ENCODE measurements at regions not wholly inside any gene's neighbourhood (a gene's known extent, or its start where the extent isn't known, plus 50 kb on each side); places are given as distances from the start of the nearest gene placed in this dataset.
"Not testable (repeated sequence)": the region's sequence is repeated elsewhere in the genome, so short reads cannot be mapped to it uniquely, and the experiment has no call there.

DNA sequence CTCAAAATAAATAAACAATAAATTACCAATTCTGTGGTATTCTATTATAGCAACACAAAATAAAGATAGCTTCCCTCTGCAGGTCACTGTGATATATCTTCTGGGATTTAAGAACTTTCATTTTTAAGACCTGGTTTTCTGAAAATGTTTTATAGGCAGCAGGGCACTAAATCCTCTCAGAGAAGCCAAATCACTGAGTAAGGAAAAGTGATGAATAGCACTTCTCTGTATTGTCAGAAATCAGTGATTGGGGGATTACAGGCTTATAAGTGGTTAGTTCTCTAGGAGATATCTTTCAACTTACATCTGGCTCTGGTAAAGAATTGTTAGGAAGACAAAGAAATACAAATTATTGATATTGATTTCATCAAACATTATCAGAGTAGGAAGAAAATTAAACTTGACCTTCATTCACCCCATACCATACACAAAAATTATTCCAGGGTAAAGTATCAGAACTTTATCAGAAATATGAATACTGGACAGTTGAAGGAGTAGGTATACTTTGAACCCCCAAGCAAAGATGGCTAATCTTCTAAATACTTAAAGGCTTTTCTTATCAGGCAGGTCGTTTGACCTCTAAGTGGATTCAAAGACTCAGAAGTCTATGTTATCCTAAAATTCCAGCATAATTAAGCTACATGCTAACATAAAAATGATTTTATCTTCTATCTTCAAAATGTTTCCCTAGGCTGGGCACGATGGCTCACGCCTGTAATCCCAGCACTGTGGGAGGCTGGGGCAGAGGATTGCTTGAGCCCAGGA is 81.6 kb upstream of the USP9X start:
- Mint-ChIP-seq H3K4me1 (peaks cover 9% of the 10 kb centered on the region), H3K27ac (no peak overlapping the region), H3K36me3 (no peaks in the 10 kb centered on the region), H3K9me3 (no peaks in the 10 kb centered on the region), H3K4me3 (no peak overlapping the region), H3K27me3 (peaks cover 28% of the 10 kb centered on the region)
- CTCF ChIA-PET, result no interaction called here
- DNase-seq, result no peak

DNA sequence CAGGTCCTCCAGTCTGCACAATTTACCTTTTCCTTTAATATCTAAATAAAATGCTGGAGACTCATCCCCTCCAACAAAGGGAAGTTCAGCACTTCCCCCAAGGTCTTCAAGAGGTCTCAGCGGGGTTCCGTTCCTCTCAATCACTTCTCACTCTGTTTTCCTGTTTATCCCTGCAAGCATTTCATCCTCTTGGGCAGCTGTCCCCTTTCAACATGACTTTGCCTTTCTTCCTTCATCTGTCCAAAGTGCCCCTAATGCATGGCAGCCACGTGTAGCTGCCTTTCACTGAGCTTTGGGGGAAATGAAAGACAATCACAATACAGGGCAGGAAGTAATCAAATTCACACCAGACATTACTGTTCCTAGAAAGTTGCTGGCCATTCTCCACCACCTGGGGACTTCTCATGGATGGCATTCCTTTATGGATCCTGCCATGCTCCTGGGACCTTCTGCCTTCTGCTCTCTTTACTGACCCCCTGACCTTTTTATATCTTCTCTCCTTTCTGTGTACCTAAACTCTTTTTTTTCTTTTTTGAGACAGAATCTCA is 79.7 kb upstream of the USP9X start:
- peaks cover 25% of the 10 kb centered on the region for H3K4me1 Mint-ChIP-seq
- peaks cover 28% of the 10 kb centered on the region for H3K27me3 Mint-ChIP-seq
- H3K4me3 Mint-ChIP-seq, result no peak overlapping the region
- H3K9me3 Mint-ChIP-seq, result no peaks in the 10 kb centered on the region
- H3K27ac Mint-ChIP-seq, result no peak overlapping the region
- no peaks in the 10 kb centered on the region for H3K36me3 Mint-ChIP-seq
- no peak for DNase-seq
- CTCF ChIA-PET, result no interaction called here

- H3K9me3 Mint-ChIP-seq, result no peaks in the 10 kb centered on the region
- peak; percentile 75 for DNase-seq
- CTCF ChIA-PET, result interaction anchor here (0.8 kb wide), 1 partner anchor 12 kb away, joined by 3 read pairs; no protein-coding TSS in a partner anchor
These were observed 75.1 kb upstream of the USP9X start for GRCh38 chrX:41009850-41010846.

GRCh38 chrX:41014776-41015360 is 70.4 kb upstream of the USP9X start:
- DNase-seq, result no peak
- H3K4me1 Mint-ChIP-seq, result peaks cover 12% of the 10 kb centered on the region
- H3K4me3 Mint-ChIP-seq, result no peak overlapping the region
- H3K36me3 Mint-ChIP-seq, result no peaks in the 10 kb centered on the region
- H3K27ac Mint-ChIP-seq, result no peak overlapping the region
- H3K27me3 Mint-ChIP-seq, result peaks cover 3% of the 10 kb centered on the region
- CTCF ChIA-PET, result no interaction called here
- H3K9me3 Mint-ChIP-seq, result no peaks in the 10 kb centered on the region

More at GRCh38 chrX:41009850-41010846, 75.1 kb upstream of the USP9X start:
- Mint-ChIP-seq H3K27ac (peak overlapping the region; percentile 87), H3K4me1 (peaks cover 30% of the 10 kb centered on the region), H3K27me3 (peaks cover 18% of the 10 kb centered on the region), H3K36me3 (no peaks in the 10 kb centered on the region), H3K4me3 (peak overlapping the region; percentile 67)

- not testable (repeated sequence) for H3K27me3 Mint-ChIP-seq, DNase-seq, H3K36me3 Mint-ChIP-seq, H3K4me1 Mint-ChIP-seq, H3K9me3 Mint-ChIP-seq, H3K4me3 Mint-ChIP-seq, H3K27ac Mint-ChIP-seq
- CTCF ChIA-PET, result interaction anchor here (0.7 kb wide), 1 partner anchor 515 kb away, joined by 4 read pairs; no protein-coding TSS in a partner anchor
These were observed 67.5 kb upstream of the USP9X start for GRCh38 chrX:41017785-41018184.

DNA sequence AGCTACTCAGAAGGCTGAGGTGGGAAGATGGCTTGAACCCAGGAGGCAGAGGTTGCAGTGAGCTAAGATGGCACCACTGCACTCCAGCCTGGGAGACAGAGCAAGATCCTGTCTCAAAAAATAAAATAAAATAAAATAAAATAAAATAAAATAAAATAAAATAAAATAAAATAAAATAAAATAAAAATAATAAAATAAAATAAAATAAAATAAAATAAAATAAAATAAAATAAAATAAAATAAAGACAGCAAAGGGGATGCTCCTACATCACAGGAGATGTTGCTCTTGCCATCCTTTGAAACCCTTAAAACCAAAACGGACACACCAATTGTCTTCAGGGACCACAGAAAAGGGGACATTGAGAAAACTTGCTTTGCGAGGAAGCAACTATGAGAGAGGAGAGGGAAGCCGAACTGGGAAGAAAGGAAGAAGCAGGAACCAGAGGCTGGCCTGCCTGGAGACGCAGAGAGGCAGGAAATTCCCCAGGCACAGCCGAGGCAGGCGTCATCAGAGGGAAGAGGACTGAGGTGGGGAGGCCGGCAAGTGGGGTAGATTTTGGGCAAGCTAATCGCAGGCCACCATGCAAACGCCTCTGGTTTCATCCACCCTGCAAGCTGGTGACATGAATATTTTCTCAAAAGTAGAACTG is 66.7 kb upstream of the USP9X start:
- H3K4me1 Mint-ChIP-seq, DNase-seq, H3K36me3 Mint-ChIP-seq, H3K9me3 Mint-ChIP-seq, H3K27me3 Mint-ChIP-seq, H3K27ac Mint-ChIP-seq, H3K4me3 Mint-ChIP-seq: not testable (repeated sequence)
- CTCF ChIA-PET, result interaction anchor here (0.7 kb wide), 1 partner anchor 514 kb away, joined by 4 read pairs; no protein-coding TSS in a partner anchor

GRCh38 chrX:41019041-41019392 is 66.2 kb upstream of the USP9X start:
- no peaks in the 10 kb centered on the region for H3K36me3 Mint-ChIP-seq
- no peaks in the 10 kb centered on the region for H3K9me3 Mint-ChIP-seq
- CTCF ChIA-PET, result no interaction called here
- no peak for DNase-seq
- H3K27ac Mint-ChIP-seq, result no peak overlapping the region
- no peaks in the 10 kb centered on the region for H3K27me3 Mint-ChIP-seq
- no peak overlapping the region for H3K4me3 Mint-ChIP-seq
- no peaks in the 10 kb centered on the region for H3K4me1 Mint-ChIP-seq

DNA sequence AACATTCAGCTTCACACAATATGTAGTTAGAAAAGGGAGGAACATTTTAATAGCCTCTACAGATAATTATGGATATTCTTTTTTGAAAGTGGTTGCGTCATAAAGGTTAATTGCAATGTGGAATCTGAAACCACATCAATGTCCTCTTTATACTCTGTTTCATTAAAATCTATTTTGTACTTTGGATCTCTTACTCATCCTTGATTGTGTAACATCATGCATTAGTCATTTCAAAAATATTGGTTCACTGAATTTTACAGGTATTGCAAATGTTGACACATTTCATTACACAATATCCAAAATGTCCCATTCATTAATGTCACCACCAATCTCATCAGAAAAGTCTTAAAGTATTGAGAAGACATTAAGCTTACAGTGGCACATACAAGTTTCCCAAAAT is 62.7 kb upstream of the USP9X start:
- H3K4me1 Mint-ChIP-seq, result no peaks in the 10 kb centered on the region
- no peaks in the 10 kb centered on the region for H3K36me3 Mint-ChIP-seq
- H3K27ac Mint-ChIP-seq, result no peak overlapping the region
- H3K27me3 Mint-ChIP-seq, result no peaks in the 10 kb centered on the region
- H3K9me3 Mint-ChIP-seq, result no peaks in the 10 kb centered on the region
- DNase-seq, result no peak
- CTCF ChIA-PET, result interaction anchor here (1.3 kb wide), 1 partner anchor 12 kb away, joined by 3 read pairs; no protein-coding TSS in a partner anchor
- H3K4me3 Mint-ChIP-seq, result no peak overlapping the region

DNA sequence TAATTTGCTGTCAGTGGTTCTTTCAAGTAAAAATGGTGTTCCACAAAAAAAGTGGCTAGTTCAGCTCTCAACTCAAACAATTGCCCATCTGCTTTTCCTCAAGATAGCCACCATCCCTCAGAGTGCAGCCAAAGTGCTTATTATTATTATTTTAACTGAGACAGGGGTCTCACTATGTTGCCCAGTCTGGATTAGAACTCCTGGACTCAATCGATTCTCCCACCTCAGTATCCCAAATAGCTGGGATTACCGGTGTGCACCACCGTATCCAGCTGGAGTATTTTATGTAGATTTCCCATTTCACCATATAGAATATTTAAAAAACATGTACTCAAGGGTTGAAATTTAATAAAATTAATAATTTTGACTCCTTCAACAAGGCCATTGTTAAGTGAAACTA is 62.1 kb upstream of the USP9X start:
- H3K4me1 Mint-ChIP-seq, result no peaks in the 10 kb centered on the region
- CTCF ChIA-PET, result interaction anchor here (1.3 kb wide), 1 partner anchor 13 kb away, joined by 3 read pairs; no protein-coding TSS in a partner anchor
- DNase-seq, result no peak
- no peaks in the 10 kb centered on the region for H3K36me3 Mint-ChIP-seq
- H3K9me3 Mint-ChIP-seq, result no peaks in the 10 kb centered on the region
- no peak overlapping the region for H3K4me3 Mint-ChIP-seq
- H3K27ac Mint-ChIP-seq, result no peak overlapping the region
- H3K27me3 Mint-ChIP-seq, result no peaks in the 10 kb centered on the region

DNA sequence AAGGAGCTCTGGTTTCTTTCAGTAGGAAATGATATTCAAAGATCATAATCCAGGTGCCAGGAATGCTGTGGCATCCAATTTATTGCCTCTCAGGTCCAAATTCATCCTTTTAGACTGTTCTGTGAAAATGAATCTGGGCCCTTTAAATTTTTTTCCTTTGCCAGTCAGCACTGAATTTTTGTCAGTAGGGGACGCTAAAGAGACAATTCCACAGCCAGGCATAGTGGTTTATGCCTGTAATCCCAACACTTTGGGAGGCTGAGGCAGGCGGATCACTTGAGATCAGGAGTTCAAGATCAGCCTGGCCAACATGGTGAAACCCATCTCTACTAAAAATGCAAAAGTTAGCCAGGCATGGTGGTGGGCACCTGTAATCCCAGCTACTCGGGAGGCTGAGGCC is 60.9 kb upstream of the USP9X start:
- H3K36me3 Mint-ChIP-seq, CTCF ChIA-PET, H3K4me1 Mint-ChIP-seq, DNase-seq, H3K4me3 Mint-ChIP-seq, H3K9me3 Mint-ChIP-seq, H3K27ac Mint-ChIP-seq, H3K27me3 Mint-ChIP-seq: not testable (repeated sequence)

- no peaks in the 10 kb centered on the region for H3K27me3 Mint-ChIP-seq
- H3K27ac Mint-ChIP-seq, result no peak overlapping the region
- no peaks in the 10 kb centered on the region for H3K36me3 Mint-ChIP-seq
- H3K4me3 Mint-ChIP-seq, result no peak overlapping the region
- CTCF ChIA-PET, result no interaction called here
- DNase-seq, result no peak
- H3K4me1 Mint-ChIP-seq, result no peaks in the 10 kb centered on the region
- H3K9me3 Mint-ChIP-seq, result no peaks in the 10 kb centered on the region
These were observed 60.5 kb upstream of the USP9X start for GRCh38 chrX:41024755-41025154.

- no peaks in the 10 kb centered on the region for H3K9me3 Mint-ChIP-seq
- no peak overlapping the region for H3K4me3 Mint-ChIP-seq
- no peaks in the 10 kb centered on the region for H3K4me1 Mint-ChIP-seq
- H3K36me3 Mint-ChIP-seq, result no peaks in the 10 kb centered on the region
- DNase-seq, result no peak
- no peaks in the 10 kb centered on the region for H3K27me3 Mint-ChIP-seq
- no peak overlapping the region for H3K27ac Mint-ChIP-seq
- CTCF ChIA-PET, result no interaction called here
These were observed 59.1 kb upstream of the USP9X start for GRCh38 chrX:41025926-41026701.

DNA sequence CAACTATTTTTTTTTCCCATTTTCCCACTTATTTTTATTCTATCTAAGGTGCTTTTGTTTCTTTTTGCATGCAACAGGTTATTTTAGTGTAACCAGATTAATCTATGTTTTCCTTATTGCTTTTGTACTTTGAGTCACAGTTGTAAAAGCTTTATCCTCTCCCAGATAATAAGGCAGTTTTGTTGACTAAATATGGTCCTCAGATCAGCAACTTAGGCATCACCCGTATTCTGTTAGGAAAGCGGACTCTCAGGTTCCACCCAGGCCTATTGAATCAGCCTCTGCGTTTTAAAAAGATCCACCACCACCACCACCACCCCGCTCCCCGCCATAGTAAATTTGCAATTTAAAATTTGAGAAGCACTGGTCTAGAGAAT is 58.6 kb upstream of the USP9X start:
- no peak for DNase-seq
- Mint-ChIP-seq H3K4me1 (no peaks in the 10 kb centered on the region), H3K36me3 (no peaks in the 10 kb centered on the region), H3K27ac (no peak overlapping the region), H3K27me3 (no peaks in the 10 kb centered on the region), H3K4me3 (no peak overlapping the region), H3K9me3 (no peaks in the 10 kb centered on the region)
- CTCF ChIA-PET, result no interaction called here

Data from activated naive CD4-positive, alpha-beta T cell treated with anti-CD3 and anti-CD28 coated beads, Interleukin-2, amount 10 ng/mL, durations not matched to agents 7 days and 5 days (primary cell).